ENCODE measurements at regions not wholly inside any gene's neighbourhood (a gene's known extent, or its start where the extent isn't known, plus 50 kb on each side); places are given as distances from the start of the nearest gene placed in this dataset.
"Not testable (repeated sequence)": the region's sequence is repeated elsewhere in the genome, so short reads cannot be mapped to it uniquely, and the experiment has no call there.

DNA sequence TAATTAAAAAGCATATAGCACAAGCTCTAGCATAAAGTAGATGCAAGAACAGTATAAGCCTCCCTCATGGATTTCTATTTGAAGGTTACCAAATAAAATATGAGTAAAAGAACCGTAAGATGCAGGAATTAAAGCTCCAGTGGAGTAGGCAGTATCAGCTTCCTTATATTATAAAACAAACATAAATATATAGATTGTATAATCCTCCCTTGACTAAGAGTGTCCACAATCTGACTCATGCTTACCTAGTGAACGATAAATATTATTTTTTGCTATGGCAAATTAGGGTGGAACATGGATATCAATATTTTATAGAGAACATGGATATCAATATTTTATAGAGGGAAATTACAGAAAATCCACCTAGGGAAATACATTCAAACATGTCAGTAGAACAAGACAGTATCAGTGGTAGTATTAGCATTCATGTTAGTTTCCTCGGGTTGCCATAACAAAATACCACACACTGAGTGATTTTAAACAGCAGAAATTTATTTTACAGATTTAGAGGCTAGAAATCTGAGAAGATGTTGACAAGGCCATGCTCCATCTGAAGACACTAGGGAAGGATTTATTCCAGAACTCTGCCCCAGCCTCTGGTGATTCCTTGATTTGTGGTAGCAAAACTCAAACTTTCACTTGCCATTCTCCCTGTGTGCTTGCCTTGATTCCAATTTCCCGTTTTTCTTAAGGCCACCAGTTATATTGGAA, 1521.3 kb downstream of the SI start:
- no peak for DNase-seq (ENCODE audit: low spot score)
- in situ Hi-C loops (cut with HindIII; ENCODE audit: low sequenced_read_pairs), result no loop called here

DNA sequence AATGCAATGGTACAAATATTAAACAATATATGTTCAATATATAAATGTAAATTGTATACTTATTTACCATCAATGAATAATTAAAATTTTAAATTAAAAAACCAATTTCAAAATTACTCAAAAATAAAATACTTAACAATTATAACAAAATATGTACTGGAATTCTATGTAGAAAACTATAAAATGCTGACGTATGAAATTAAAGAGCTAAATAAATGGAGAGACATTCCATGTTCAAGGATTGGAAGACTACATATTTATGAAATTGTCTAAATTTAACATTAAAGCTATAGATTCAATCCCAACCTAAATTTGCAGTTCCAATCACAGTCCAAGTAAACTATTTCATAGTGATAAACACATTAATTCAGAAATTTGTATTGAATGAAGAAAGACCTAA, 1522.4 kb downstream of the SI start:
- no peak for DNase-seq (ENCODE audit: low spot score)
- in situ Hi-C loops (cut with HindIII; ENCODE audit: low sequenced_read_pairs), result no loop called here

DNA sequence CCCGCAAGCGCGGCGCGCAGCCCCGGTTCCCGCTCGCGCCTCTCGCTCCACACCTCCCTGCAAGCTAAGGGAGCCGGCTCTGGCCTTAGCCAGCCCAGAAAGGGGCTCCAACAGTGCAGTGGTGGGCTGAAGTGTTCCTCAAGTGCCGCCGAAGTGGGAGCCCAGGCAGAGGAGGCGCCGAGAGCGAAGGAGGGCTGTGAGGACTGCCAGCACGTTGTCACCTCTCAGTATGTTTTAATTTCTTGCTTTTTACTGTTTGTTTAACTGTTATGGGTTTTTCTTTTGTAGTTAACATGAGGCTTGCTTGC, 1525.7 kb downstream of the SI start:
- in situ Hi-C loops (cut with HindIII; ENCODE audit: low sequenced_read_pairs), result no loop called here
- no peak for DNase-seq (ENCODE audit: low spot score)

DNA sequence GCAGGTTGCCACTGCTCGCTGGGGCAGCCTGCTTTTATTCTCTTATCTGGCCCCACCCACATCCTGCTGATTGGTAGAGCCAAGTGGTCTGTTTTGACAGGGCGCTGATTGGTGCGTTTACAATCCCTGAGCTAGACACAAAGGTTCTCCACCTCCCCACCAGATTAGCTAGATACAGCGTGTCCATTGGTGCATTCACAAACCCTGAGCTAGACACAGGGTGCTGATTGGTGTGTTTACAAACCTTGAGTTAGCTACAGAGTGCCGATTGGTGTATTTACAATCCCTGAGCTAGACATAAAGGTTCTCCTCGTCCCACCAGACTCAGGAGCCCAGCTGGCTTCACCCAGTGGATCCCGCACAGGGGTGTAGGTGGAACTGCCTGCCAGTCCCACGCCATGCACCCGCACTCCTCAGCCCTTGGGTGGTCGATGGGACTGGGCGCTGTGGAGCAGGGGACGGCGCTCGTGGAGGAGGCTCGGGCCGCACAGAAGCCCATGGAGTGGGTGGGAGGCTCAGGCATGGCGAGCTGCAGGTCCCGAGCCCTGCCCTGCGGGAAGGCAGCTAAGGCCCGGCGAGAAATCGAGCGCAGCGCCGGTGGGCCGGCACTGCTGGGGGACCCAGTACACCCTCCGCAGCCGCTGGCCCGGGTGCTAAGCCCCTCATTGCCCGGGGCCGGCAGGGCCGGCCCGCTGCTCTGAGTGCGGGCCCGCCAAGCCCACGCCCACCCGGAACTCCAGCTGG, 1526.2 kb downstream of the SI start:
- DNase-seq (ENCODE audit: low spot score), result not testable (repeated sequence)

DNA sequence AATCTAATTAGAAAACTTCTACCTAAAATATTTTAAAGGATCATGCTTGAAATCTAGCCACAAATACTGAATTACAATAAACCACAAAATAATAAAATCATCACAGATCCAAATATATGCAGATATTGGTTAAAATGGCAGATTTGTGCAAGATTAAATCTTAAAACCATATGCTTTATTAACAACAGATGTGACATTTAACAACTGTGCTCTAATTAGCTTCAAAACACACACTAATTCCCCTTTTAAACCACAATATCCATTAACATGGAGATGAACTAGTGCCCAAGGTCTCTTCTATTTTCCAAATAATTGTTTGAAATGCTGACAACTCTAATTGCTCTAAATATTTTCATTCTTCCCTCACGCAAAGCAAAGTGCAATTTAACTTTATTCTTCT, 1530.3 kb downstream of the SI start:
- in situ Hi-C loops (cut with HindIII; ENCODE audit: low sequenced_read_pairs), result no loop called here
- no peak for DNase-seq (ENCODE audit: low spot score)

More for the DNA sequence above, 1526.2 kb downstream of the SI start:
- in situ Hi-C loops (cut with HindIII; ENCODE audit: low sequenced_read_pairs), result not testable (repeated sequence)

DNA sequence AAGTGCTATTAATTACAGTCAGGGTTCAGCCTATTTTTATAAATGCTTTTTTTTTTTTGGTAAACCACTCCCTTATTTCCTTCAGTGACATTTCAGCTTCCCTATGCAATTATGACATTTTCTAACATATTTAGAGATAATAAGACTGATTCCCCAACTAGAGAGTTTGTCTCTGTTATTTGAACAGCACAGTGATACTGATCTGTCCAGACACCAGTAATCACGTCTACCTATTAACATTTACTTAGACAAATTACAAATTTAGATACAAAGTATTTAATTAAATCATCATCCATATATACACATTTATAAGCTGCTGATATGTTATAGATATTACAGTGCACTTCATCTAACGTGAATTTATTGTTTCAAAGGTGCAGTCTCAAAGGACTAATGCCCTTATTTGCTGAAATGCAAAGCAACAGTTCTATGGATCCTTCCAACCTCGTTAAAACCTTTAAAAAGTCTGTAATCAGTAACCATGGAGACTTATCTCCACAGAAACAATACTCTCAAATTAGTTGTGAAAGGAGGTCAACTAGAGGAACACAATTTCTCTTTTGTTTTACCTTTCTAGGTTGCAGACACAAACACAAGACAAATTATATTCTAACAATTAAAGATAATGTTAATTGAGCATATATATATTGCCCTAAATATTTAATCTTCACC, 1531.1 kb downstream of the SI start:
- in situ Hi-C loops (cut with HindIII; ENCODE audit: low sequenced_read_pairs), result no loop called here
- DNase-seq (ENCODE audit: low spot score), result no peak

DNA sequence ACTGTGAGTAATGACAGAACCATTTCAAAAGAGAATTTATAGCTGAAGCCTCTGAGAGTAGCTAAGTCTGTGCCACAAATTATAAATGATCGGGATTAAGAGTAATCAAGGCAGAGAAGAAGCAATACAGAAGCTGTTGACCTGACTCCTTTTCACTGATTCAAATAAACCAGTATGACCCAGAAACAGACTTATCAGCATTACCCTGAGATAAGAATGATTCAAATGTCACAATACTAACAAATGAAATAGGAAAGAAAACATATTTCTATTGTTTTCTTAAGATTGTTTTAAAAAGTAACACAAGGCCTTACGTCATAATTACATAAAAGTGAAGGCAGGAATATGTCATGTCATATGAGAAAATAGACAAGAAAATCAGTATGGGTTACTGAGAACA, 1534.6 kb downstream of the SI start:
- in situ Hi-C loops (cut with HindIII; ENCODE audit: low sequenced_read_pairs), result no loop called here
- no peak for DNase-seq (ENCODE audit: low spot score)

DNA sequence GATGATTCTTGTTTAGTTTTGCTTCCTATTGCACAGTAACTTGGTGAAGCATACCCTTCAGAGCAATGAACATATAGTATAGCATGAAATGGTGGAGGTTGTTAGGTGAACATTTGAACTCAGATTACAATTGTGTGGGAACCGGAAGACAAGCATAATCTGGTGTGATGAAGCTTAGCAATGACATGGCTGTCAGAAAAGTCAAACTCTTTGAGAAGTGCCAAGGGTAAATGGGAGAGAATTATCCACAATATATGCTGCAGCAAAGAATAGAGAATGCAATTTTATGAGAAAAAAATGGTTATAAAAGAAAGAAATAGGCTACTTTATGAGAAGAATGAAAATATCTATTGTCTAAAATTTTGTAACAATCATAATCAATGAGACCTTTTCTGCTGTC, 1536.7 kb downstream of the SI start:
- in situ Hi-C loops (cut with HindIII; ENCODE audit: low sequenced_read_pairs), result no loop called here
- DNase-seq (ENCODE audit: low spot score), result no peak

DNA sequence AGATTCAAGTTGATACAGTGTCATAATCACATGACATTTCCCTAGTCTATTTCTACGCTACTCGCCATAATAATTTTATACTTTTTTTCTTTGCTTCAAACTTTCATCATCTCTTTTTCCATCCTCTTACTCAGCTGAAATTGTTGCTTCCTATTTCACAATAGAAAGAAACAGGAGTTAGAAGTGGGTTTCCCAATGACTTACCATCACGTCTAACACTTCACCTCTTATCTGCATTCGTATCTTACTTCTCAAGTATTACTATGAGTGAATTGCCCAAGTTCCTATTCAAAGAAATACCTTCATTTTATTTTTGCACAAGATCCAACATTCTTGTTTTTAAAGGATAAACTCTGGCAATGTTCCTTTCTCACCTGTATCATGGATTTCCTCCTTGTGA, 1539.9 kb downstream of the SI start:
- no peak for DNase-seq (ENCODE audit: low spot score)
- in situ Hi-C loops (cut with HindIII; ENCODE audit: low sequenced_read_pairs), result no loop called here

DNA sequence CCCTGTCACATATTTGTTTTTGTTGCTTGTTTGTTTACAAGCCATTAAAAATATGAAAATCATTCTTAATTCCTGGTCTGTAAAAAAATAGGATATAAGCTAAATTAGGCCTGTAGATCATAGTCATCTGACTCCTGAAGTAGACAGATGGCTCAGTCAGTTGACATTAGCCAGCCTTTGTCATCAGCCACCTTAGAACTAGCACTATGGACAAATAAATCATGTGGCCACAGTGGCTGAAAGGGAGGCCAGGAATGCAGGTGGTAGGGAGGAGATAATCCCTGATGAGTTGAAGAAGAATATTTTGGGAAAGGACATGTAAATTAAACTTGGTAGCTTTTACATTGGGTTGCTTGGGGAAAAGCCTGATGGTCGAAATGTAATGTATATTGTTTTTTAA, 1544.9 kb downstream of the SI start:
- in situ Hi-C loops (cut with HindIII; ENCODE audit: low sequenced_read_pairs), result no loop called here
- DNase-seq (ENCODE audit: low spot score), result no peak

DNA sequence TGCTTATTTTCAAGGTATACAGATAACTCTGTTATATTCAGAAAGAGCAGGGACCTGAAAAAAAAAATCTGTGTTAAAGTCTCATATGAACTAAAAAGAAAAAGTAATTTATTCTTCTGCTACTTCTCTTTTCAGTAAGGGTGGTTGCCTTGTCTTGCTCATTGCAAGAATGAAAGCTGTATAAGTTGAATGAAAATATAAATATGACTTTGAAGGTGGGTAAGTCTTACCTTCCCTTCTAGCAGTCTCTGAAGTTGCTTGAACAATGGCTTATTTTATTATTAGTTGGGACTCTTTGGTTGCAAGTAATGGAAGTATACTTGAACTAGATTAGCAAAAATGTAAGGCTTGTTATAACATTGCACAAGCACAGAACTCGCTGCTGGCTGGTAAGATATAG, 1554.9 kb downstream of the SI start:
- no peak for DNase-seq (ENCODE audit: low spot score)
- in situ Hi-C loops (cut with HindIII; ENCODE audit: low sequenced_read_pairs), result no loop called here

DNA sequence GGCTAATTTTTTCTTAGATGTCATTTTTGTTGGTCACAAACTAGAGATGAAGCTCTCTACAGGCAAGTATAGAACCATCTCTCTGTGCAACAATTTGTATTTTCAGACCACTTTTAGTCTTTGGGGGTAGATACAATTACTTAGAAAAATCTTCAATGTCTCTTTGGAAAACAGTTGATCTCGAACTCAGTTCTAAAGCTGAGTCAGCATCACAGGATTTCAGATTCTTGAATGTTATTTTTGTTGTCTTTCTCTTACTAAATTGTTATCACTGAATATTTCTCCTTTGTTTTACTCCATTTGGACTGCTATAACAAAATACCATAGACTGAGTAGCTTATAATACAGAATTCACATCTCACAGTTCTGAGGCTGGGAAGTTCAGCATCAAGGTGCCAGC, 1557.0 kb downstream of the SI start:
- DNase-seq (ENCODE audit: low spot score), result no peak

DNA sequence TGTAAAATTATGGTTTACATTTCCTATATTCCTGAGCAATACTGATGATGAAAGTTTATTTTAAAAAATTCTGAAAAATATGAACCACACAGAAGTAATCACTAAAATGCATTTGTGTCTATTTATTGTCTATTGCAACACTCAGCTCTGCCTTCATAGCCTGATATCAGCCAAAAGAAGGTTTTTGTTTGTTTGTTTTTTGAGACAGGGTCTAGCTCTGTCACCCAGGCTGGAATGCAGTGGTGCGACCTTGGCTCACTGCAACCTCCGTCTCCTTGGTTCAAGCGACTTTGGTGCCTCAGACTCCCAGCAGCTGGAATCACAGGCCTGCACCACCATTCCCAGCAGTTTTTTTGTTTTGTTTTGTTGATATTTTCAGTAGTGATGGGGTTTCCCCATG, 1560.2 kb downstream of the SI start:
- DNase-seq (ENCODE audit: low spot score), result no peak
- in situ Hi-C loops (cut with HindIII; ENCODE audit: low sequenced_read_pairs), result no loop called here

More for the DNA sequence above, 1557.0 kb downstream of the SI start:
- in situ Hi-C loops (cut with HindIII; ENCODE audit: low sequenced_read_pairs), result no loop called here

DNA sequence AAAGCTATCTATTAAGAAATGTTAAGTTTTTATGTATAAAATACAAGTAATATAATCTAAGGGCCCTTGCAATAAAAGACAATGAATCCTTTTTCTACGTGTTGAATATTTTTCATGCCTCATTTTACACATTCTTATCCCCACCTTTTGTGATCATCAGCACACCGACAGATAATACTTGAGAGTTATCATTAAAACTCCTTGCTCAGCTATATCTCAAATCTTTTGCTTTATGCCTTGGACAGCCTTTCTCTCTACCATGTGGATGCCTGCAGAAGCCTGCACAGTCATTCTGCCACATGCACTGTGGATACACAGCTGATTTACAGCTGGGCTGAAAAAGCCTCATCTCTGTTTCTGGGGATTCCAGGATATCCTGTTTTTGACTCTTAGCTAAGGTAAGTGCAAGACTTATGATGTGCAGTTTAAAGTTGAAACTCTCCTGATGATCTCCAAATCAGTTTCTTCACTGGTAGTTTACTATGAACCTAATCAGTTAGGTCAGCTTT, 1565.1 kb downstream of the SI start:
- in situ Hi-C loops (cut with HindIII; ENCODE audit: low sequenced_read_pairs), result no loop called here
- no peak for DNase-seq (ENCODE audit: low spot score)

DNA sequence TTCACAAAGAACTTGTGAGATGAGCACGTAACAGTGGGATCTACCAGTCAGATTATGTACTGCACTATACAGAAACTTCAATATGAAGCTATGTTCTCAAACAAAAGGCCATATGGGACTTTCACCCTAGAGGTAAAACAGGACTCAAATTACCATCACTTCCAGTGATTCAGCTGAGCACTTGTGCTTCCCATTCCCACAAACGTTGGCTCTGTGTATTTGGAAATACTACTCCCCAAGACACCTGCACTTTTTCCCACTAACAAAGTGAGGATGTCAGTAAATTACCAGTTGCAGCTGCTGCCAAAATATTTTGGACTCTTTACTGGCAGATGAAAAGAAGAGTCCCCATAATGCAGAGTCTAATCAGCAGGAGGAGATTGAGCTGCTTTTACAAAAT, 1570.1 kb downstream of the SI start:
- in situ Hi-C loops (cut with HindIII; ENCODE audit: low sequenced_read_pairs), result no loop called here
- DNase-seq (ENCODE audit: low spot score), result no peak

DNA sequence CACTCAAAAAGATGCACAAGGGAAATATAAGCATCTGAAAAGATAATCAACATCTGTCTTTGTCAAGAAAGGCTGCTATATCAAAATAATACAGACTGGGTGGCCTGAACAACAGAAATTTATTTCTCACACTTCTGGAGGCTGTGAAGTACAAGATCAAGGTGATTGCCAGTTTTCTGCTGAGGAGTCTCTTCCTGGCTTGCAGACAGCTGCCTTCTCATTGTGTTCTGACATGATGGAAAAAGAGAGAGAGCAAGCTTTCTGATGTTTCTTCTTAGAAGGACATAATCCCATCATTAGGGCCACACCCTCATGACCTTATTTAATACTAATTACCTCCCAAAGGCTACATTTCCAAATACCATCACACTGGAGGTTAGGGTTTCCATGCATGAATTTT, 1573.3 kb downstream of the SI start:
- no peak for DNase-seq (ENCODE audit: low spot score)
- in situ Hi-C loops (cut with HindIII; ENCODE audit: low sequenced_read_pairs), result no loop called here

DNA sequence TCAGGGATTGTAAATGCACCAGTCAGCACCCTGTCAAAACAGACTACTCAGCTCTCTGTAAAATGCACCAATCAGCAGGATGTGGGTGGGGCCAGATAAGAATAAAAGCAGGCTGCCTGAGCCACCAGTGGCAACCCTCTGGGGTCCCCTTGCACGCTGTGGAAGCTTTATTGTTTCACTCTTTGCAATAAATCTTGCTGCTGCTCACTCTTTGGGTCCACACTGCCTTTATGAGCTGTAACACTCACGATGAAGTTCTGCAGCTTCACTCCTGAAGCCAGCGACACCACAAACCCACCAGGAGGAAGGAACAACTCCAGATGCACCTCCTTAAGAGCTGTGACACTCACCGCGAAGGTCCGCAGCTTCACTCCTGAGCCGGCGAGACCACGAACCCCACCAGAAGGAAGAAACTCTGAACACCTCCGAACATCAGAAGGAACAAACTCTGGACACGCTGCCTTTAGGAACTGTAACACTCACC, 1578.5 kb downstream of the SI start:
- in situ Hi-C loops (cut with HindIII; ENCODE audit: low sequenced_read_pairs); DNase-seq (ENCODE audit: low spot score): not testable (repeated sequence)

DNA sequence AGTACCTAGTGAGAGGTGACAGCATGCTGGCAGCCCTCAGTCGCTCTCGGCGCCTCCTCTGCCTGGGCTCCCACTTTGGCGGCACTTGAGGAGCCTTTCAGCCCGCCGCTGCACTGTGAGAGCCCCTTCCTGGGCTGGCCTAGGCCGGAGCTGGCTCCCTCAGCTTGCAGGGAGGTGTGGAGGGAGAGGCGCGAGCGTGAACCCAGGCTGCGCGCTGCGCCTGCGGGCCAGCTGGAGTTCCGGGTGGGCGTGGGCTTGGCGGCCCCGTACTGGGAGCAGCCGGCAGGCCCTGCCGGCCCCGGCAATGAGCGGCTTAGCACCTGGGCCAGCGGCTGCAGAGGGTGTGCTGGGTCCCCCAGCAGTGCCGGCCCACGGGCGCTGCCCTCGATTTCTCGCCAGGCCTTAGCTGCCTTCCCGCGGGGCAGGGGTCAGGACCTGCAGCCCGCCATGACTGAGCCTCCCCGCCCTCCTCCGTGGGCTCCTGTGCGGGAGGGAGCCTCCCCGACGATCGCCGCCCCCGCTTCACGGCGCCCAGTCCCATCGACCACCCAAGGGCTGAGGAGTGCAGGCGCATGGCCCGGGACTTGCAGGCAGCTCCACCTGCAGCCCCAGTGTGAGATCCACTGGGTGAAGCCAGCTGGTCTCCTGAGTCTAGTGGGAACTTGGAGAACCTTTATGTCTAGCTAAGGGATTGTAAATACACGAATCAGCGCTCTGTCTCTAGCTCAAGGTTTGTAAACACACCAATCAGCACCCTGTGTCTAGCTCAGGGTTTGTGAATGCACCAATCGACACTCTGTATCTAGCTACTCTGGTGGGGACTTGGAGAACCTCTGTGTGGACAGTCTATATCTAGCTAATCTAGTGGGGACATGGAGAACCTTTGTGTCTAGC, 1579.2 kb downstream of the SI start:
- DNase-seq (ENCODE audit: low spot score); in situ Hi-C loops (cut with HindIII; ENCODE audit: low sequenced_read_pairs): not testable (repeated sequence)

DNA sequence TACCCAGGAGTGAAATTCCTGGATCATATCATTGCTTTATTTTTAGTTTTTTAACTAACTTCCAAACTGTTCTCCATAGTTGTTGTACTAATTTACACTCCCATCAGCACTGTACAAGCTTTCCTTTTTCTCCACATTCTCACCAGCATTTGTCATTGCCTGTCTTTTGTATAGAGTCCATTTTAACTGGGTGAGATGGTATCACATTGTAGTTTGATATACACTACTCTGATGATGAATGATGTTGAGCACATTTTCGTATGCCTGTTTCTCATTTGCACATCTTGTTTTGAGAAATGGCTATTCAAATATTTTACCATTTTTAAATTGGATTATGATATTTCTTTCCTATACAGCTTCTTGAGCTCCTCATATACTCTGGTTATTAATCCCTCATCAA, 1586.6 kb downstream of the SI start:
- in situ Hi-C loops (cut with HindIII; ENCODE audit: low sequenced_read_pairs), result no loop called here

More for the DNA sequence above, 1586.6 kb downstream of the SI start:
- no peak for DNase-seq (ENCODE audit: low spot score)
